GM11168 (cell line): ENCODE measurements at regions not wholly inside any gene's neighbourhood (a gene's known extent, or its start where the extent isn't known, plus 50 kb on each side); places are given as distances from the start of the nearest gene placed in this dataset.
"Not testable (repeated sequence)": the region's sequence is repeated elsewhere in the genome, so short reads cannot be mapped to it uniquely, and the experiment has no call there.

Source experiments
- in situ Hi-C: fragments of 300-500 bp; cut with MboI; formaldehyde crosslinking; loops from one replicate; pipeline ENCODE4 v1.12.0; 2022; ENCODE audit warnings: low sequenced_read_pairs; ENCODE audit not compliant: unreplicated experiment

GRCh38 chr6:141976994-141977393 is 155.7 kb upstream of the GJE1 start:
- in situ Hi-C loops = no loop called here

- in situ Hi-C loops = not testable (repeated sequence)
Measured at GRCh38 chr6:141969768-141970415, 162.8 kb upstream of the GJE1 start.

GRCh38 chr6:141969201-141969600 is 163.5 kb upstream of the GJE1 start:
- in situ Hi-C loops = no loop called here

- in situ Hi-C loops = no loop called here
Measured at GRCh38 chr6:141968632-141969031, 164.1 kb upstream of the GJE1 start.

GRCh38 chr6:141965016-141965545 is 167.6 kb upstream of the GJE1 start:
- in situ Hi-C loops = no loop called here

GRCh38 chr6:141963543-141964295 is 169.0 kb upstream of the GJE1 start:
- in situ Hi-C loops = no loop called here

- in situ Hi-C loops = no loop called here
Measured at GRCh38 chr6:141957271-141957670, 175.5 kb upstream of the GJE1 start.

GRCh38 chr6:141956868-141957267 is 175.9 kb upstream of the GJE1 start:
- in situ Hi-C loops = no loop called here

GRCh38 chr6:141956046-141956761 is 176.5 kb upstream of the GJE1 start:
- in situ Hi-C loops = no loop called here

GRCh38 chr6:141953072-141953471 is 179.7 kb upstream of the GJE1 start:
- in situ Hi-C loops = no loop called here

GRCh38 chr6:141946502-141946901 is 186.2 kb upstream of the GJE1 start:
- in situ Hi-C loops = no loop called here

GRCh38 chr6:141938664-141939063 is 194.1 kb upstream of the GJE1 start:
- in situ Hi-C loops = no loop called here

GRCh38 chr6:141932685-141933084 is 200.0 kb upstream of the GJE1 start:
- in situ Hi-C loops = no loop called here

- in situ Hi-C loops = not testable (repeated sequence)
Measured at GRCh38 chr6:141926200-141926900, 206.4 kb upstream of the GJE1 start.

- in situ Hi-C loops = no loop called here
Measured at GRCh38 chr6:141925001-141925400, 207.7 kb upstream of the GJE1 start.

- in situ Hi-C loops = no loop called here
Measured at GRCh38 chr6:141922898-141923297, 209.8 kb upstream of the GJE1 start.

- in situ Hi-C loops = not testable (repeated sequence)
Measured at GRCh38 chr6:141916682-141917505, 215.8 kb upstream of the GJE1 start.

GRCh38 chr6:141914646-141915045 is 218.1 kb upstream of the GJE1 start:
- in situ Hi-C loops = no loop called here

GRCh38 chr6:141906569-141907080 is 226.1 kb upstream of the GJE1 start:
- in situ Hi-C loops = no loop called here
